T-helper 1 cell treated with Interleukin-12 subunit alpha and Interleukin-12 subunit beta and Interleukin-4 antibody, amounts not matched to agents 30 μg/mL and 1 μg/mL, for 36 hours (primary cell): ENCODE measurements at regions not wholly inside any gene's neighbourhood (a gene's known extent, or its start where the extent isn't known, plus 50 kb on each side); places are given as distances from the start of the nearest gene placed in this dataset.
"Not testable (repeated sequence)": the region's sequence is repeated elsewhere in the genome, so short reads cannot be mapped to it uniquely, and the experiment has no call there.

Experiments used
- H3K27ac Mint-ChIP-seq: one replicate; pipeline ENCODE4 v1.8.0; 2021; ENCODE audit warnings: mild to moderate bottlenecking, mixed read lengths
- H3K27me3 Mint-ChIP-seq: one replicate; pipeline ENCODE4 v1.8.0; 2021; ENCODE audit warnings: low read depth, mixed read lengths
- H3K36me3 Mint-ChIP-seq: one replicate; pipeline ENCODE4 v1.8.0; 2021; ENCODE audit warnings: low read depth, mixed read lengths
- H3K4me1 Mint-ChIP-seq: one replicate; pipeline ENCODE4 v1.8.0; 2021; ENCODE audit warnings: low read depth, mixed read lengths
- H3K4me3 Mint-ChIP-seq: one replicate; pipeline ENCODE4 v1.8.0; 2021; ENCODE audit warnings: mild to moderate bottlenecking, moderate library complexity, mixed read lengths
- H3K9me3 Mint-ChIP-seq: one replicate; pipeline ENCODE4 v1.8.0; 2021; ENCODE audit warnings: mixed read lengths

DNA sequence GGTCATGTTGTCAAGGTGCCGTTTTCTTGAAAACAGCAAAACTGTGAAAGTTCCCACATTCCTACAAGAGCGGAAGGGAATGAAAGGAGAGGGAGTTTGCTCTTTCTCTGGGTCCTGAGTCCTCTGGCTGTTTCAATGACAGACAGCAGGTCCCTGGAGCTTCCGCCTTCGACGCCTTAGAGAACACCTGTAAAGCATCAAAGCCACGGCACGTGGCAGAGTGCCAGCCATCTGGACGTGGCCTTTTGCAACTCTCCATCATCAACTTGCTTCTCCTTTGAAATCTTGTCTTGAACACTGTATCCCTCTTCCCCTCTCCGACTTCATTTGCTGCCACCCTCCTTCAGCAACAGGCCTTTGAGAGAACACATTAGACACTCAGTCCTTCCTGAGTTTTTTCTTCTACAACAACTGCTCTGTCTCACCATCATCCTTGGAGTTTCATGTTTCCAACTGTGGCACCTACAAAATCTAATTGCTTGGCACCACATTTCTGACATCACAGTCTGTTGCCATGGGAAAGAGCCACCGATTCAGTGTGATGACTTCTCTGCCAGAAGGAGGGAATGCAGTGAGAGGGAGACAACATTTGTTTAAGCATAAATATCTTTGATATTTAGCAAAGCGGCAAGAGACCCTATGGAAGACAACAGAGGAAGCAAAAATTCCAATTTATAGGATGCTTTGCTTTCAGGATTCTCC is 204.9 kb upstream of the PTER start:
- Mint-ChIP-seq H3K4me3 (no peak overlapping the region), H3K9me3 (peaks cover 10% of the 10 kb centered on the region), H3K4me1 (no peaks in the 10 kb centered on the region), H3K27me3 (no peaks in the 10 kb centered on the region), H3K27ac (no peak overlapping the region), H3K36me3 (no peaks in the 10 kb centered on the region)

DNA sequence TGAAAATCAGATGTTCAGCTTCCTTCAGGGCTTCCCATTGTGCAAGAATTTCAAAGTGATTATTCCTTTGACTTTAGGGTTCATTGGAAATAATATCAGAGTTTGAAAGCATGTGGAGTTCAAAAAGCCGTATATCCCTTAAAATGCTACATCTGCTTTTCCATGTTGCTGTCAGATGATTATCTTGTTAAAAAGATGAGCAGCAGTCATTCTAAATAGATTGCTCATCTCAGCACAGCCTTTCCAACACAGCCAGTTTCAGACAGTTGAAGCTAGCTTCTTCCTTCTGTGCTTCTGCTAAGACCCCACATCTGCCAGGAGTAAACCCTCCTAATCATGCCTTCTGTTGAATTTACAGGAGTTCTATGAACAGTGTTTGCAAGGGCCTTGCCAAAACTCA is 204.4 kb upstream of the PTER start:
- Mint-ChIP-seq H3K4me3 (no peak overlapping the region), H3K27ac (no peak overlapping the region), H3K4me1 (no peaks in the 10 kb centered on the region)

DNA sequence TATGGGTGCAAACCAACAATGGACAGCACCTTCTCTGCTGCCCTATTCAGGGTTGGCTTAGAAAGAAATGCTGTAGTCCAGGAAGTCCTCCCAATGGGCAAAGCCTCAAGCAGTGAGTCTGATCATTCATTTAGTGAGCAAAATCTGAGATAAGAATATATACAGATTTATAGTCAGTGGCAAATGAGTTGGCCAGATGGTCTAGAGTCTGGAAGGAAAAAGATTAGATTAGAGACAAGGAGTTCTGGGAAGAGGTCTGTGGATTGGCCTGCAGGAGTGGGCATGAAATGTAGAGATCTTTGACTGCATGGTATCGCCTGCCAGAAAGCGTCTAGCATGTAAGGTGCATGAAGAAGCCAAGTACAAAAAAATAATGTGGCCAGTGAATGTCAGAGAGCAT is 201.9 kb upstream of the PTER start:
- H3K36me3 Mint-ChIP-seq = no peaks in the 10 kb centered on the region
- H3K4me3 Mint-ChIP-seq = no peak overlapping the region
- no peaks in the 10 kb centered on the region for H3K9me3 Mint-ChIP-seq
- no peak overlapping the region for H3K27ac Mint-ChIP-seq
- H3K27me3 Mint-ChIP-seq = no peaks in the 10 kb centered on the region
- H3K4me1 Mint-ChIP-seq = no peaks in the 10 kb centered on the region

More for the DNA sequence above, 204.4 kb upstream of the PTER start:
- peaks cover 5% of the 10 kb centered on the region for H3K9me3 Mint-ChIP-seq
- H3K27me3 Mint-ChIP-seq = no peaks in the 10 kb centered on the region
- H3K36me3 Mint-ChIP-seq = no peaks in the 10 kb centered on the region

DNA sequence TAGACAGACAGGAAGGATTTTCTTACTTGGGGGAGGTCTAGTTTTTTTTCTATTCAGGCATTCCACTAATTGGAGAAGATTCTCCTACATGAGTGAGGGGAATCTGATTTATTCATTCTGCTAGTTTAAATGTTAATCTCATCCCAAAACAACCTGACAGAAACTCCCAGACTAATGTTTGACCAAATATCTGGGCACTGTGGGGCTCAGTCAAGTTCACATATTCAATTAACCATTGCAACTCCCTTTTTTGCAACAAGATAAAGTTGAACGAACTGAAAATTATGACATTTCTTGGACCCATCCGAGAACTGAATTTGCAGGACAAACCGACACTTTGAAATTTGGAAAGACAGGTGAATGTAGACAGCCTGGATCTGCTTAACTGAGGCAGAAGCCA is 194.4 kb upstream of the PTER start:
- Mint-ChIP-seq H3K4me3 (no peak overlapping the region), H3K36me3 (no peaks in the 10 kb centered on the region), H3K9me3 (peaks cover 3% of the 10 kb centered on the region)

DNA sequence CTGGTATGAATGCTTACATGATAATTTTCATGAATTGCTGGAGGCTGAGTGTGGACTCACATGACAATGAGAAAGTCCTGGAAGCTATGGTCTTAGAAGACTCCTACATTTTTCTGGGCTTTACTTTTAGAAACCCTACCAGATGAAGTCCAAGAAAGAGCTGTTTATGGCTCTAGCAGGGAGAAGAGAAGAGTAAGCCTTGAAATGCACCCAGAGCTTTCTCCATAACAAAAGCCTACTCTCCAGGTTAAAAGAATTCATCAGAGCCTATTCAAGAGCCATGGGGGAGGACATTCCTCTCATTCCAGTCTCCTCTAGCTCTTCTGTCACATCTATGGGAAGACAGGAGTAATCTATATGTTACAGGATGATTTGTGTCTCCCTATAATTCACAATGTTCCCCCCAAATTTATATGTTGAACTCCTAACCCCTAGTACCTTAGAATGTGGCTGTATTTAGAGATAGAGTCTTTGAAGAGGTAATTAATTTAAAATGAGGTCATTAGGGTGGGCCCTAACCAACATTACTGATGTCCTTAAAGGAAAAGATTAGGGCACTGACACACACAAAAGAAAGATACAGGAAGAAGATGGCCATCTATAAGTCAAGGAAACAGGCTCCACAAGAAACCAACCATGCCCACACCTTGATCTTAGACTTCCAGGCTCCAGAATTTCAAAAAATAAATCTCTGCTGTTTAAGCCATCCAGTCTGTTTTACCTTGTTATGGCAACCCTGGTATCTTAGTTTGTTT is 193.8 kb upstream of the PTER start:
- peaks cover 3% of the 10 kb centered on the region for H3K9me3 Mint-ChIP-seq
- H3K4me1 Mint-ChIP-seq = no peaks in the 10 kb centered on the region
- no peaks in the 10 kb centered on the region for H3K36me3 Mint-ChIP-seq
- no peaks in the 10 kb centered on the region for H3K27me3 Mint-ChIP-seq
- no peak overlapping the region for H3K4me3 Mint-ChIP-seq
- no peak overlapping the region for H3K27ac Mint-ChIP-seq

More for the DNA sequence above, 194.4 kb upstream of the PTER start:
- H3K4me1 Mint-ChIP-seq = no peaks in the 10 kb centered on the region
- H3K27me3 Mint-ChIP-seq = no peaks in the 10 kb centered on the region
- H3K27ac Mint-ChIP-seq = no peak overlapping the region

DNA sequence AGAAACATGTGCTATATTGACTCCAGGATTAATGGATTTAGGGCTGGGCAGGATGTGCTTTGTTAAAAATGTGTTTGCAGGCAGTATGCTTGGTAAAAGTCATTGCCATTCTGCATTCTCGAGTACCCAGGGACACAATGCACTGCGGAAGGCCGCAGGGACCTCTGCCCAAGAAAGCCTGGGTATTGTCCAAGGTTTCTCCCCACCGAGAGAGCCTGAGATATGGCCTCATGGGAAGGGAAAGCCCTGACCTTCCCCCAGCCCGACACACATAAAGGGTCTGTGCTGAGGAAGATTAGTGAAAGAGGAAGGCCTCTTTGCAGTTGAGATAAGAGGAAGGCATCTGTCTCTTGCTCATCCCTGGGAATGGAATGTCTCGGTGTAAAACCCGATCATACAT is 186.7 kb upstream of the PTER start:
- H3K36me3 Mint-ChIP-seq, H3K27ac Mint-ChIP-seq, H3K4me1 Mint-ChIP-seq, H3K9me3 Mint-ChIP-seq, H3K4me3 Mint-ChIP-seq, H3K27me3 Mint-ChIP-seq: not testable (repeated sequence)

DNA sequence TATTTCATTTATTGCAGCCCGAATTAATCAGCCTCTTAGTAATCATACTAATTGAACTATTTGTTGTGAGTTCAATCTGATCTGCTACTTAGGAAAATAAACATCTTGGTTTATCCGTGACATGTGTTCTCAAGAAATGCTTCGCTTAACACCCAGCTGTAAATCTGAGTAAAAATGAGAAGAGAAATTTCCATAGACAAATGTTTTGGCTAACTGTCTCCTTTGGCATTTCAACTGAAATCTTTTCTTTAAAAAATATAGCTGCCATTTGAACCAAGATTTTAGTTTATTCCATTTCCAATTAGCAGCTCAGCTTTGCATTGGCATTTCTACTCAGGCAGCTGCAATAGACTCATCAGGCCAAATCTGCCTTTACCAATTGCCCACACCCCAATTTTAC is 180.5 kb upstream of the PTER start:
- Mint-ChIP-seq H3K4me1 (no peaks in the 10 kb centered on the region), H3K27ac (no peak overlapping the region), H3K36me3 (no peaks in the 10 kb centered on the region), H3K27me3 (no peaks in the 10 kb centered on the region), H3K4me3 (no peak overlapping the region), H3K9me3 (peaks cover 23% of the 10 kb centered on the region)

DNA sequence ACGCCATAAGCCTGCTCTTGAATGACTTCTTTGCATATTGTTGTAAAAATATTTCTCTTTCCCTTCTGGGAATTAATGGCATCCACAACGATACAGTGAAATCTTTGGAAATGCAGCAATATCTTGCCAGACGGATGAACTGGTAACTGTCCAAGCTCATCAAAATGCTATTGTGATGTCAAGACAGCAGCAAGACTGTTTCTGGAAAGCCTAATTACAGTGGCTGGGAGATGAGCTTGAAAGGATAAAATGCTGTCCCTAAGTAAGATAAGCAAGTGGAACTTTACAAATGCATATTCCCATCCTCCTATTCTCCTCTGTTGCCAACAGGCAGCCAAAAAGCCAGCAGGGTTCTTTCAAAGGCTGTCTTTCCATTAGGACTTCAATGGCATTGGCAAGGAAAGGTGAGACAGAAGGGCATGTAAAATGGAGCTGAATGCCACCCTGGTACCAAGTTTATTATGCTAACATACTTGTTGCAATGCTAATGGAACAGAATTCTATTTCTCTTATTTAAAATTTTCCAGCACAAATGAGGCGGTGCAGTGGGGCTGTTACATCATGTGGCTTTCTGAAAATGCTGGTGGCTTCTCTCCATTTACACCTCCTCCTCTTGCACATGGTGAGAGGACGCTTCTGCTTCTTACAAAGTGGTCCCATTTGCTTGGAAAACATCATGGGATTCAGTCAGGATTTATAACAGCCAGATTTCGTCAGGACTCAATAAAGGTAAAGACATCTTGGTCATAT is 178.3 kb upstream of the PTER start:
- Mint-ChIP-seq H3K4me1 (no peaks in the 10 kb centered on the region), H3K27ac (no peak overlapping the region), H3K36me3 (no peaks in the 10 kb centered on the region), H3K27me3 (no peaks in the 10 kb centered on the region), H3K9me3 (peaks cover 18% of the 10 kb centered on the region), H3K4me3 (no peak overlapping the region)

DNA sequence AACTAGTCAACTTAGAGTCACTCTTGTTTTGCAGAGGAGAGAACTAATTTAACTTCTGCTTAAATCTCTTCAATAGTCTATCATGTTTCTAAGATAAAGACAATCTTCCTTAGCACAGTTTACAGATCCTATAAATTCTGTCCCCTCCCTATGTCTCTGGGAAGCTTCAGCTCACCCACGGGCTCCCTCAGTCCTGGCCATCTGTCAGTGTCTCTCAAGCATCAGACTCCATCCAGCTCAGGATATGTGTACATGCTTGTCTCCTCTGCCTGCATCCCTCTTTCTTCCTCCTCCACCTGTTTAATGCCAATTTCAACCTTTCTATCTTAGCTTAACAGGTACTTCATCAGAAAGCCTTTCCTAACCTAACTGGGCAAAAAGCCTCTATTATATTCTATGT is 177.1 kb upstream of the PTER start:
- Mint-ChIP-seq H3K27me3 (no peaks in the 10 kb centered on the region), H3K4me1 (no peaks in the 10 kb centered on the region), H3K27ac (no peak overlapping the region), H3K9me3 (peaks cover 14% of the 10 kb centered on the region), H3K4me3 (no peak overlapping the region), H3K36me3 (no peaks in the 10 kb centered on the region)

DNA sequence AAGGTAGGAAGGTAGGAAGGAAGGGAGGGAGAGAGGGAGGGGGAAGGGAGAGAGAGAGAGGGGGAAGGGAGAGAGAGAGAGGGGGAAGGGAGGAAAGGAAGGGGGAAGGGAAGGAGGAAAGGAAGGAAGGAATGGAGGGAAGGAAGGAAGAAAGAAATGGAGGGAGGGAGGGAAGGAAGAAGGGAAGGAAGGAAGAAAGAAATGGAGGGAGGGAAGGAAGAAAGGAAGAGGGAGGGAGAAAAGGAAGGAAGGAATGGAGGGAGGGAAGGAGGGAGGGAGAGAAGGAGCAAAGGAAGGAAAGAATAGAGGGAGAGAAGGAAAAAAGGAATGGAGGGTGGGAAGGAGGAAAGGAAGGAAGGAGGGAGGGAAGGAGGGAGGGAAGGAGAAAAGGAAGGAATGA is 176.4 kb upstream of the PTER start:
- Mint-ChIP-seq H3K4me1 (no peaks in the 10 kb centered on the region), H3K27me3 (no peaks in the 10 kb centered on the region), H3K9me3 (peaks cover 10% of the 10 kb centered on the region), H3K4me3 (no peak overlapping the region), H3K36me3 (no peaks in the 10 kb centered on the region), H3K27ac (no peak overlapping the region)

DNA sequence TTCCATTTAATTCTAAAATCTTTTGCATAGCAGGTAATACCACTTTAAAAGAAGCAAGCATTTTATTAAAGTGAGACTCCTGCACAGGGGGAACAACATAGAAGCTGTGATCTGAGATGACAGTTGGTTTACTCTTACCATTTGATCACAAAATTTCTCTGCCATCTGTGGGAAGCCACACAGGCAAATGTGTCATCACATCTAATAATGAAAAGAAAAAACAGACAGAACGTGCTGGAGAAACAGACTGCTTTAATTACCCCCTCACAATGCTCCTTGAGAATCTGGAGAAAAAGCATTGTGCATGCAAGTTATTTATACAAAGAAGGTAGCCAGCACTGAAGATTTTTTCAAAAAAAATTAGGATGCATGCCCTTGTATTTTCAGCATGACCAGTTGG is 165.2 kb upstream of the PTER start:
- H3K36me3 Mint-ChIP-seq = no peaks in the 10 kb centered on the region
- peaks cover 20% of the 10 kb centered on the region for H3K9me3 Mint-ChIP-seq
- H3K27ac Mint-ChIP-seq = no peak overlapping the region
- H3K27me3 Mint-ChIP-seq = no peaks in the 10 kb centered on the region
- H3K4me3 Mint-ChIP-seq = no peak overlapping the region
- no peaks in the 10 kb centered on the region for H3K4me1 Mint-ChIP-seq

DNA sequence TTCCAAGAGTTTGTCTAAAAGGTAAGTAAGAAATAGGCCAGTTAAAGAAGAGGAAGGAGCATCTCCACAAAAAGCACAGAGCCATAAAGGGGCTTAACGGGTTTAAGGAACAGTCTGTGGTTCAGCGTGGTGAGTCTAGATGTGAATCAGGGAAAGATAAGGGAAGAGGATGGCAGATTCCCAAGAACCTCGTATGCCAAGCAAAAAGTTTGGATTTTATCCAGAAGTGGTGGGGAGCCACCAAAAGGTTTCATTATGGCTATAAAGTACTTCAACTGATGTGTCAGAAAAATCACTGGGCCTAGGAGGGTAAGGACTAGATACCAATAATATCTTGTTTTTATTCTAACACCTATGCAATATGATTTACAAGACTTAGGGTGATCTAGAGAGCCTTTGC is 161.9 kb upstream of the PTER start:
- Mint-ChIP-seq H3K27me3 (no peaks in the 10 kb centered on the region), H3K27ac (no peak overlapping the region), H3K4me3 (no peak overlapping the region), H3K36me3 (no peaks in the 10 kb centered on the region), H3K9me3 (peaks cover 14% of the 10 kb centered on the region), H3K4me1 (no peaks in the 10 kb centered on the region)

DNA sequence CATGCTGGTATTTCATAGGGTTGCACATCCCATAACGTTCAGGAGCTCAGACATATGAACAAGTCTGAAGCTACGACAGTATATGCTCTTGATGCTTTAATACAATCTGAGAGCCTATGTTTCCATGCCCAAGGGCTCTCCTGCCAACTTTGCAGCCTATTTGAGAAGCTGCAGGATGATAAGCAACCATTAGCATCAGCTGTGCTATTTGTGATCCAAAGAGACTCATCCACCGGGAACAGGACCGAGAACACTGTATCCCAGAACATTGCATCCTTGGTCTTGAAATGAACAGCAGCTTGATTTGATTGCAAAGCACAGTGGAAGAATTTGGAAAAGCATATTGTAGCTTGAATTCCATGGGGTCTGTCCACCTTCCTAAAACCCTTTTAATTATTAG is 156.2 kb upstream of the PTER start:
- Mint-ChIP-seq H3K27me3 (no peaks in the 10 kb centered on the region), H3K9me3 (peaks cover 2% of the 10 kb centered on the region), H3K36me3 (no peaks in the 10 kb centered on the region), H3K27ac (no peak overlapping the region), H3K4me1 (no peaks in the 10 kb centered on the region), H3K4me3 (no peak overlapping the region)

DNA sequence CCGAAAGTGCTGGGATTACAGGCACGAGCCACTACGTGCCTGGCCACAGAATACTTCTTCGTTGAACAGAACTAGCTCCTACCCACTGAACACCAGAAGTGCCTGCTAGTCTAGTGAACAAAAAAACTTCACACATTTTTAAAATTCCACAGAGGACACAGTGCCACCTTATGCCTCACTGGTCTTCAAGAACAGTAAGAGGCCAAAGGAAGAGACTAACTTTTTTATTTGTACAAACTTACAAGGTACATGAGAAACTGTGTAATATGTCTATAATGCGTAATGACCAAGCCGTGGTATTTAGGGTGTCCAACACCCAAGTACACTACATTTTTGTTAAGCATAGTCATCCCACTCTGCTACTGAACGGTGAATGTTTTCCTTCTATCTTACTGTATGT is 144.4 kb upstream of the PTER start:
- H3K9me3 Mint-ChIP-seq = peaks cover 3% of the 10 kb centered on the region
- H3K27ac Mint-ChIP-seq = no peak overlapping the region
- H3K27me3 Mint-ChIP-seq = no peaks in the 10 kb centered on the region
- no peak overlapping the region for H3K4me3 Mint-ChIP-seq
- H3K36me3 Mint-ChIP-seq = no peaks in the 10 kb centered on the region
- H3K4me1 Mint-ChIP-seq = no peaks in the 10 kb centered on the region

DNA sequence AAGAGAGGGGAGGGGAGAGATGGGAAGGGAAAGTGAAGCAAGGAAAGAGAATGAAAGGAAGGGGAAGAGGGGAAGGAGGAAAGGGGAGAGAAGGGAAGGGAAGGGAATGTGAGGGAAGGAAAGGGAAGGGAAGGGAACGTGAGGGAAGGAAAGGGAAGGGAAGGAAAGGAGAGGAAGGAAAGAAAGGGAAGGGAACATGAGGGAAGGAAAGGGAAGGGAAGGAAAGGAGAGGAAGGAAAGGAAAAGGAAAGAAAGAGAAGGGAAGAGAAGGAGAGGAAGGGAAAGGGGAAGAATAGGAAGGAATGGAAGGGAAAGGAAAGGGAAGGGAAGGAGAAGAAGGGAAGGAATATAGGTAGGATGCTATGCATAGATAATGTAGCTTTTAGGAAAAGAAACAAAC is 139.7 kb upstream of the PTER start:
- Mint-ChIP-seq H3K36me3 (no peaks in the 10 kb centered on the region), H3K9me3 (no peaks in the 10 kb centered on the region), H3K27ac (no peak overlapping the region), H3K4me3 (no peak overlapping the region), H3K27me3 (no peaks in the 10 kb centered on the region), H3K4me1 (no peaks in the 10 kb centered on the region)
